Bronchial epithelial cell (primary cell): ENCODE measurements at regions not wholly inside any gene's neighbourhood (a gene's known extent, or its start where the extent isn't known, plus 50 kb on each side); places are given as distances from the start of the nearest gene placed in this dataset.
A peak's percentile ranks its signal among the peaks of the same experiment; 100 is the strongest.

ENCODE experiments used
- DNase-seq: peaks from one replicate; pipeline ENCODE4 v3.0.0-alpha.2; 2010; ENCODE audit warnings: low read depth
- FAIRE-seq: peaks from 2 replicates; lab custom pipeline; 2011; peaks lifted over from hg19 to GRCh38; lab: Jason Lieb, UNC
- H3K27me3 ChIP-seq: 2 replicates; pipeline ENCODE4 v1.5.1; 2011; ENCODE audit warnings: low read length; ENCODE audit not compliant: control insufficient read depth, insufficient read depth
- H3K36me3 ChIP-seq: 2 replicates; pipeline ENCODE4 v1.5.1; 2011; ENCODE audit warnings: low read length; ENCODE audit not compliant: control insufficient read depth, insufficient read depth
- H3K4me3 ChIP-seq: 2 replicates; pipeline ENCODE4 v1.5.1; 2011; ENCODE audit warnings: mild to moderate bottlenecking, low read depth, low read length, control low read depth
- CTCF ChIP-seq: IDR thresholded peaks from 2 replicates; pipeline ENCODE4 v1.5.1; 2011; ENCODE audit warnings: mild to moderate bottlenecking, moderate library complexity, low read length, control low read depth, inconsistent platforms; ENCODE audit not compliant: insufficient read depth, severe bottlenecking

- FAIRE-seq: no peak
- no peak for TF ChIP-seq CTCF
- H3K27me3 ChIP-seq: no peaks in the 10 kb centered on the region
- peak; percentile 78 for DNase-seq
- H3K36me3 ChIP-seq: no peaks in the 10 kb centered on the region
- H3K4me3 ChIP-seq: no peak overlapping the region
Observed at GRCh38 chr21:39088831-39089380, 94.3 kb downstream of the PSMG1 start.

- no peaks in the 10 kb centered on the region for H3K36me3 ChIP-seq
- no peak for TF ChIP-seq CTCF
- no peak overlapping the region for H3K4me3 ChIP-seq
- FAIRE-seq (no peak), DNase-seq (no peak)
- no peaks in the 10 kb centered on the region for H3K27me3 ChIP-seq
Observed at GRCh38 chr21:39088031-39088370, 95.2 kb downstream of the PSMG1 start.

- Histone ChIP-seq H3K4me3 (no peak overlapping the region), H3K27me3 (no peaks in the 10 kb centered on the region), H3K36me3 (no peaks in the 10 kb centered on the region)
- no peak for TF ChIP-seq CTCF
- DNase-seq (no peak), FAIRE-seq (no peak)
Observed at GRCh38 chr21:39087238-39088030, 95.8 kb downstream of the PSMG1 start.

- no peak overlapping the region for H3K4me3 ChIP-seq
- FAIRE-seq (no peak), DNase-seq (no peak)
Observed at GRCh38 chr21:39086547-39086946, 96.7 kb downstream of the PSMG1 start.

GRCh38 chr21:39085843-39086405, 97.3 kb downstream of the PSMG1 start:
- Histone ChIP-seq H3K4me3 (no peak overlapping the region), H3K27me3 (no peaks in the 10 kb centered on the region), H3K36me3 (no peaks in the 10 kb centered on the region)
- no peak for DNase-seq
- no peak for FAIRE-seq
- TF ChIP-seq CTCF: no peak

More at GRCh38 chr21:39086547-39086946, 96.7 kb downstream of the PSMG1 start:
- no peak for TF ChIP-seq CTCF
- Histone ChIP-seq H3K36me3 (no peaks in the 10 kb centered on the region), H3K27me3 (no peaks in the 10 kb centered on the region)
